ENCODE measurements at regions not wholly inside any gene's neighbourhood (a gene's known extent, or its start where the extent isn't known, plus 50 kb on each side); places are given as distances from the start of the nearest gene placed in this dataset.
A peak's percentile ranks its signal among the peaks of the same experiment; 100 is the strongest.

DNA sequence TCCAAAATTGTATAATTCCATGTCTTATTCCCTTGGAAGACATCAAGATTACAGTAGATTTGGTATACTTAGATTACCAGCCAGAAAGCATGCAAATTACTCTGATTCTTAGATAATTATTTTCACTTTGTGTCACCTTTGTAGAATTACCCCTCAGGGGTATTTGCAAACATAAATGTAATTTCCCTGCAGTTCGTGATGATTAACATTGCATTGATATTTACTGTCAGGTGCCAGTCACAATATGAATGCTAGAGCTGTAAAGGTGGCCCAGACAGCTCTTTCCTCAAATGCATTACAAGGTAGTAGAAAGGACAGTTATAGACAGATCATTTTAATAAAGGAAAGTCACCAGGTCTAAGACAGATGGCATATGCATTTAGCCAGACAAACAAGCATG, 1537.5 kb upstream of the PIK3C3 start:
- Histone ChIP-seq H3K36me3 (replicated peaks) (no peaks in the 10 kb centered on the region), H3K4me3 (no peak overlapping the region), H3K4me1 (peaks cover 26% of the 10 kb centered on the region), H3K9me3 (no peaks in the 10 kb centered on the region), H3K27me3 (ENCODE audit: low read depth) (no peaks in the 10 kb centered on the region)
- in situ Hi-C loops (cut with MboI; ENCODE audit: low sequenced_read_pairs), result no loop called here
- DNase-seq (ENCODE audit: low spot score in 2 of 2), result no peak

DNA sequence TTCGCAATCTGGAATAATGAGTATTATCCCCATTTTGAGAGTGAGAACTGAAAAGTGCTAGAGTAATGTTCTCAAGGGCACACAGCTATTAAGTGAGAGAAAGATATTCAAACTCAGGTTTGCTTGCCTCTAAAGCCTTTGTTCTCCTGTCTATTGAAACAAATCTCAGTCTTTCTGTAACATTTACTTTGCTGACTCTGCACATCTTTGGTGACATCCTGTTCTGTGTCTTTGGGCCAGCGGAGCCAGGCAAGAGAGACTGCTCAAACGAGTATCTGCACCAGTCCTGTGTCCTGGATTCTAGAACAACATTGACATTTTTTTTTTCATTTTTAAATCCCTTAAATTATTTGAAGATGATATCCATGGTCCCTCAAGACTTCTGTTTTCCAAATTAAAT, 1539.2 kb upstream of the PIK3C3 start:
- Histone ChIP-seq H3K4me3 (no peak overlapping the region), H3K36me3 (replicated peaks) (no peaks in the 10 kb centered on the region), H3K27me3 (ENCODE audit: low read depth) (no peaks in the 10 kb centered on the region), H3K9me3 (no peaks in the 10 kb centered on the region), H3K4me1 (peaks cover 26% of the 10 kb centered on the region)
- in situ Hi-C loops (cut with MboI; ENCODE audit: low sequenced_read_pairs), result no loop called here
- no peak for DNase-seq (ENCODE audit: low spot score in 2 of 2)

DNA sequence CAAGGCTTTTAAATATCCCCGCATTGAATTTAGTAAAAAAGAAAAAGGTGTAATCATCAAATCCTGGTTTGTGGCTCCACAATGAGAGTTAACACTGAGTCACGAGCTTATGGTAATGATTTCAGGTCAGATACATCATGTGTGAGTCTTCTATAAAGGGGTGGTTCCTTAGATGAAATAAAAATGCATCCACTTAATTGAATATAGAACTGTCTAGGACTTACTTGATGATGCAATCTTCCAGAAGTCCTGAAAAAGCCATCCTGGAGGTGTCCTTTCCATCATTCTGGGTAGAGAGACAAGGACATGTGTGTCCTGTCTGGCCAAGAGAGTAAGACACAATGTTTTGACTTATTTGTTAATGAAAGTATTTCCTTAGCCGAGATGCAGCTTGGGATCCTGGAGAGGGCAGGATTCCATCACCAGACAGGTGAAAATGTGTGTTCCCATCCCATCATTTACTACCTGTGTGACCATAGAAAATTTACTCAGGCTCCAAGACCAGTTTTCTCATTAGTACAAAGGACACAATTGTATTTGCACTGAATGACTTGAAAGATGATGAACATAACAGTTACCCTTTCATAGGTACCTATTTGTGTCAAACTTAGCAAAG, 1539.8 kb upstream of the PIK3C3 start:
- no peak for DNase-seq (ENCODE audit: low spot score in 2 of 2)
- Histone ChIP-seq H3K36me3 (replicated peaks) (no peaks in the 10 kb centered on the region), H3K4me1 (peaks cover 26% of the 10 kb centered on the region), H3K9me3 (no peaks in the 10 kb centered on the region), H3K4me3 (no peak overlapping the region), H3K27me3 (ENCODE audit: low read depth) (no peaks in the 10 kb centered on the region)
- in situ Hi-C loops (cut with MboI; ENCODE audit: low sequenced_read_pairs), result no loop called here

DNA sequence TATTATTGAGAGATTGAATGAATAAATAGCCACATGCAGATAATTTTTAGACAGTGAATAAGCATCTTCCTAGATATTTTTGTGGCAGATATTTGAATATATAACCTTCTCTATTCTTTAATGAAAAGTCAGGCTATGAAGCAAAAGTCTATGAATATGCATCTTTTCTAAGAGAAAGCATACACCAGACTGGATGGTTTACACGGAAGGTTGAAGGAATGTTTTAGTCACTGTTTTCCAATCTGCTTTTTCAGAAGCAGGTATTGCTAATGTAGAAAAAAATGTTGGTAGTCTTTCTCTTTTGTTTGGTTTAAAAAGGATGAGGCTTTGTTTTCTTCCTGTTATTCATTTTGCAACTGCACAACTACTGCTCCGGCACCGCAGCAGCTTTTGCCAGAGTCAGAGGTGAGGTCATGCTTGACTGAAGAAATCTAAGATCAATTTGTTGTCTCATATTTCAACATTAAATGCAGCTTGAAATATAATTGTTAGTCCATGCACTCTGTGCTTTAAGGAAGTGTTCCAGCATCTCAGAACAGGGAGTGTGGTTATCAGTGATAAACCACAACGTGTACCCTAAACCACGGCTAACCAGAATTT, 1540.8 kb upstream of the PIK3C3 start:
- no peak for DNase-seq (ENCODE audit: low spot score in 2 of 2)
- Histone ChIP-seq H3K36me3 (replicated peaks) (no peaks in the 10 kb centered on the region), H3K4me3 (no peak overlapping the region), H3K4me1 (peaks cover 24% of the 10 kb centered on the region), H3K9me3 (no peaks in the 10 kb centered on the region), H3K27me3 (ENCODE audit: low read depth) (no peaks in the 10 kb centered on the region)
- in situ Hi-C loops (cut with MboI; ENCODE audit: low sequenced_read_pairs), result no loop called here

DNA sequence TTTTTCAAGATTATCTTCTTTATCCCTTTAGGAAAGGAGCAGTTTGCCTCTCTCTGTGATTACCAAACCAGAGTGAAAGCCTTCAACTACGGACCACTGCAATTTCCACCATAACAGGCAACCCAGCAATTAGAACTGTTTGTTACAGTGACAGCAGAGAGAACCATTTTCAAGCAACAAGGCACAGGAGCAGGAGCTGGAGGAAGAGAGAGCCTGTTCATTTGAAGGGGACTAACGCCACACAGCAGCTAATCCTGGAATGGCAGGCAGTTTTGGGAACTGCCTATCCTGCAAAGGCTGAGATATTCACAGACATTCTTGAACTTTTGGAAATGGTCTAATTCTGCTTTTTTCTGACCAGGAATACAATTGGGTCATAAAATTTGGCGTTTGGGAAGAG, 1541.9 kb upstream of the PIK3C3 start:
- Histone ChIP-seq H3K36me3 (replicated peaks) (no peaks in the 10 kb centered on the region), H3K27me3 (ENCODE audit: low read depth) (no peaks in the 10 kb centered on the region), H3K9me3 (no peaks in the 10 kb centered on the region), H3K4me3 (no peak overlapping the region), H3K4me1 (peaks cover 13% of the 10 kb centered on the region)
- DNase-seq (ENCODE audit: low spot score in 2 of 2), result peak; percentile 51 to 58
- in situ Hi-C loops (cut with MboI; ENCODE audit: low sequenced_read_pairs), result no loop called here

DNA sequence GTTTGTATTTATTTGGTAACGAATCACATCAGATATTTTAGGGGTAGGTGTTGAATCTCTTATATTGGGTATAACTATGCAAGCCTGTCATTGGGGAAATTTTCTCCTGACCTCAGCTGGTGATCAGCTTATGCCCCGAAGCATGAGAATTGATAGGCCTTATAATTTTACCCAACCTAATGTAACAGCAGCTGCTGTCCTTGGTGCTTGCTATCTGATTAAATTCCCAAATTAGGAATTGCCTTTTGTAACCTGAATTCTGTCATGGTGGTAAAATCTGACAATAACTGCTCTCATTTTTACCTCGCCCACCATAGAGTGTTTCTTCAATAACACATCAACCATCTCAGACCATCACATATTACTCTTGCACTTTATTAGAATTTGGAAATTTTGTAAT, 1542.6 kb upstream of the PIK3C3 start:
- Histone ChIP-seq H3K4me3 (no peak overlapping the region), H3K36me3 (replicated peaks) (no peaks in the 10 kb centered on the region), H3K9me3 (no peaks in the 10 kb centered on the region), H3K4me1 (peaks cover 9% of the 10 kb centered on the region; the same call in 1 of the 2 replicates), H3K27me3 (ENCODE audit: low read depth) (no peaks in the 10 kb centered on the region)
- in situ Hi-C loops (cut with MboI; ENCODE audit: low sequenced_read_pairs), result no loop called here
- DNase-seq (ENCODE audit: low spot score in 2 of 2), result no peak

DNA sequence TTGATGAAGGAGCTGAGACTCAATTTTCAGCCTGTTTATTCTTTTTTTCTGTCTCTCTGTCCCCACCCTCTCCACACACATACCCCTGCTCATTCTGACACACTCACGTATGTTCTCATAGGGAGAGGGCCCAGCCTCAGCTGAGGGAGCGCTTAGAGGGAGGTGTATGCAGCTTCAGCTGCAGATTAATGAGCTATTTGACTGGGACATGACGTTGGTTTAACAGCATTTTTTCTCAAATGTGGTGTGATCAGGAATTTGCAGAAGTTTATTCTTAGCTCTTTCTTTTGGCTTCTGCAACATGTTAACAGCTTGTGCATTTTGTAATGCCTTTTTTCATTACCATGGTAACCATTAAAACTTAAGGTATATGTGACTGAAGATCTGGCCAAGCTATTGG, 1547.1 kb upstream of the PIK3C3 start:
- H3K36me3 ChIP-seq (replicated peaks), result no peaks in the 10 kb centered on the region
- no peaks in the 10 kb centered on the region for H3K27me3 ChIP-seq (ENCODE audit: low read depth)
- H3K4me3 ChIP-seq, result no peak overlapping the region
- H3K9me3 ChIP-seq, result no peaks in the 10 kb centered on the region
- DNase-seq (ENCODE audit: low spot score in 2 of 2), result no peak
- H3K4me1 ChIP-seq, result no peaks in the 10 kb centered on the region
- in situ Hi-C loops (cut with MboI; ENCODE audit: low sequenced_read_pairs), result no loop called here

DNA sequence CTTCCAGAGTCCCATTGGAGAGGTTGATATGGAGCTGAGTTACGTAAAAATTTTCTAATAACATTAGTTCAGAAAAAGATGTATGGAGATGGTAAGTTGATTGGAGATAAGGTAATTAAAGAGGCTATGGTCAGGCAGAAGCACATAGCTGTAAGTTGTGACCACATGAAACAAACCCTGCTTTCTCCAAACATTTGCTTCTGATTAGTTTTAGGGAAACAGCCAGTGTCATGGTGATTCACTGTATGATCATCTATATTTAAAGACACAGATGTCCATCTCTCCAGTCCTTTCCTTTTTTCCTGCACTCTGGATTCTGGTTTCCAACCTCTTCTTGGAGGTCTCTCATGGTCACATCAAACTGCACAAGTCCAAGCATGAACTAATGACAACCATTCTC, 1550.8 kb upstream of the PIK3C3 start:
- Histone ChIP-seq H3K4me1 (no peaks in the 10 kb centered on the region), H3K27me3 (ENCODE audit: low read depth) (no peaks in the 10 kb centered on the region), H3K9me3 (no peaks in the 10 kb centered on the region), H3K4me3 (no peak overlapping the region), H3K36me3 (replicated peaks) (no peaks in the 10 kb centered on the region)
- in situ Hi-C loops (cut with MboI; ENCODE audit: low sequenced_read_pairs), result no loop called here
- DNase-seq (ENCODE audit: low spot score in 2 of 2), result no peak

DNA sequence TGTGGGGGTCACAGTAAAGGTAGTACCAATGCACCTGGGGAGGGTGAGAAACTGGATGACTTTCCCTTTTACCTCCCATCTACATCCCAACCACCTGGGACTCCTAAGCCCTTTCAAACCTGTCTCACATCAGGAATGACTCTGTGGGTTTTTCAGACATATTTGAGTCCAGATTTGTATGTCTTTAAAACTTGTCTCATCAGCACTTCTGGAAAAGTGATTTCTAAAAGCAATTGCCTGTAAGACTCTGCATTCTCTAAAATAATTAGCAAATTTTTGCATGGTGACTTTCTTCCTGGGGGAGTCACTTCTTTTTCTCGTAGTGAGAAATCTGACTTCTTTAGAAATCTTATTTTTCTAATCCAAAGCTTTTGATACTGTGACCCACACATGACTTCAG, 1553.0 kb upstream of the PIK3C3 start:
- H3K4me1 ChIP-seq, result no peaks in the 10 kb centered on the region
- no peak overlapping the region for H3K4me3 ChIP-seq
- no peak for DNase-seq (ENCODE audit: low spot score in 2 of 2)
- no peaks in the 10 kb centered on the region for H3K36me3 ChIP-seq (replicated peaks)
- no peaks in the 10 kb centered on the region for H3K9me3 ChIP-seq
- no peaks in the 10 kb centered on the region for H3K27me3 ChIP-seq (ENCODE audit: low read depth)
- in situ Hi-C loops (cut with MboI; ENCODE audit: low sequenced_read_pairs), result no loop called here

DNA sequence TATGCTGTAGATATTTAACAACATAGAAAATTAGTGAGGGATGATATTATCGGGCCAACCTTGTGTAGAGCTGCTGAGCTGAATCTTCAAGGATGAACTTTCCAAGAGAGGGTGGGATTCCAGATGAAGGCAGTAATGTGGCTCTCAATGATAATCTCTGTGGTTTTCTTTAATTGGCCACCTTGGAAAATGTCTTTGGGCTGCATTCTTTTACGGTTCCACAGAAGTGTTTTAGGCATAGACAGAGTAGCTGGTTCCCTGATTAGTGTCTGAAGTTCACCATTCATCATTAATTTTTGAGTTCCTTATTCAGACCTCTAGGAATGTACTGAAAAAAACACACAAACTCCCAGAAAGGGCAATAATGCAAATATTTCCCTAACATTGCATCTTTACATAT, 1566.9 kb upstream of the PIK3C3 start:
- H3K9me3 ChIP-seq, result no peaks in the 10 kb centered on the region
- no peak for DNase-seq (ENCODE audit: low spot score in 2 of 2)
- H3K4me3 ChIP-seq, result no peak overlapping the region
- no peaks in the 10 kb centered on the region for H3K4me1 ChIP-seq
- H3K27me3 ChIP-seq (ENCODE audit: low read depth), result no peaks in the 10 kb centered on the region
- in situ Hi-C loops (cut with MboI; ENCODE audit: low sequenced_read_pairs), result no loop called here
- no peaks in the 10 kb centered on the region for H3K36me3 ChIP-seq (replicated peaks)

DNA sequence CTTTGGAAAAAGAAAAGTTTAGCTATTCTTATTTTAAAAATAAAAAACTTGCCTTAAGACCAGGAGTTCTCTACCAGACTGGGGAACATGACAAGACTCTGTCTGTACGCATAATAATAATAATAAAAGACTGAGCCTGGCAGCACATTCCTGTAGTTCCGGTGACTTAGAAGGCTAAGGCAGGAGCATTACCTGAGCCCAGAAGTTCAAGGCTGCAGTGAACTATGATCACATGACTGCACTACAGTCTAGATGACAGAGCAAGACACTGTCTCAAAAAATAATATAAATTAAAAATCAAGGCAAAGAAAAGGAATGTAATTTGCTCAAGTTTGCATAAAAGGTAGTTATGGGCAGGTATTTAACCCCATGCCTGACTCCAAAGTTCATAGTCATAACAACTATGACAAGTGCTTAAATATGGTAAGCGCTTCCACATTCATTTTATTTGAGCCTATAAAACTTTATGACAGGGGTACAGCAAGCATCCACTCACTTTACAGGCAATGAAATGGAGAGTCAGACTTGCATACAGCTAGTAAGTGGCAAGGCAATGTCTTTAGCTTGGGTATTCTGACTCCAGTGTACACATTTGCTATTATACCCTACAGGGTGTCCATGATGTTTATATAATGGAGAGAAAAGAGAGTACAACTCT, 1567.8 kb upstream of the PIK3C3 start:
- Histone ChIP-seq H3K9me3 (no peaks in the 10 kb centered on the region), H3K4me3 (no peak overlapping the region), H3K4me1 (no peaks in the 10 kb centered on the region), H3K36me3 (replicated peaks) (no peaks in the 10 kb centered on the region), H3K27me3 (ENCODE audit: low read depth) (no peaks in the 10 kb centered on the region)
- in situ Hi-C loops (cut with MboI; ENCODE audit: low sequenced_read_pairs), result no loop called here
- no peak for DNase-seq (ENCODE audit: low spot score in 2 of 2)

DNA sequence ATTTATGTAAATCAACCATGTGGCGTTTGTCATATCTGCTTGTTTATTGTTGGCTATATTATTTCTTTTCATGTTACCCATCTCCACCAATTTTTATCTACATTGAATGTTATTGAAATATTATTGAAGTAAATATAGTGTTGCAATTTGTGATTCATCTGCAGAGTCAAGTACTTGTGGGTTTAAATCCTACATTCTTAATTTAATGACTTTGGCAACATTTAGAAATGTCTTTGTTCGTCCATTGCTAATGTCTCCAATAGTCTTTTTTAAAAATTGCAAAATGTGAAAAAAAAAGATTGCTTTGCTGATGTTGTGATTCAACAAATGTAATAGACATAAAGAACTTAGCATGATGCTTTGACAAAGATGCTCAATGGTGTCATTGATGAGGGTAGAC, 1572.8 kb upstream of the PIK3C3 start:
- Histone ChIP-seq H3K27me3 (ENCODE audit: low read depth) (no peaks in the 10 kb centered on the region), H3K4me1 (no peaks in the 10 kb centered on the region), H3K9me3 (no peaks in the 10 kb centered on the region), H3K36me3 (replicated peaks) (no peaks in the 10 kb centered on the region), H3K4me3 (no peak overlapping the region)
- DNase-seq (ENCODE audit: low spot score in 2 of 2), result no peak
- in situ Hi-C loops (cut with MboI; ENCODE audit: low sequenced_read_pairs), result no loop called here

DNA sequence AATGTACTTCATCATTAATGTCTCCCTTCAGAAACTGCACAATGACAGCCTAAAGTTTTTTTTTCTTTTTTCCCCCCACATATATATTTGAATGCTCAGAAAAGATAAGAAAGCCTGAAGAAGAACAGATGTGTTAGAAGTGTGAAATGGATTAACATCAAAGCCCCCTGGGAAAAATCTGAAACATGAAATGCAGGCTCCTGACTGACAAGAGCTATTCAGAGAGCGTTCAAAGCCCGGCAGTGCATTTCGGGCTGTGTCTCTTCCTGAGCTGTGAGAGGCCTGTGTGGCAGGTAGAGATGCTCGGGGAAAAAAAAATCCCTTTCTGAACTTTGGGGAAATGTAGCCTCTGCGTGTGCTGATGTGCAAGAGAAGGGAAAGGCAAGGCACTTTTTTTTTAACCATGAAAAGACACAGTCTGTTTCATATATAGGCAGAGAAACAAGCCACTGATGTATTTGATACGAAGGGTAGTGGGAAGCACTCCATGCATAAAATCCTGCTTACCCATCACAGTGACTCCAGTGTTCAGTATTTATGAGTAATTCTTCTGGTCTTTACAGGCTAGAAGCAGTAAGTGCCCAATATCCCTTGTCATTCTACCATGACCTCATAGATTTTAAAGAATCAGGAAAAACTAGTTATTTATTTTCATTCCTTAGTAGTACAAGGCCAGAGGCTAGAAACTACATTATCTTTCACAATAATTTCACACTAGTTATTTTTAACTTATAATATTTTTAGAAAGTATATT, 1574.2 kb upstream of the PIK3C3 start:
- in situ Hi-C loops (cut with MboI; ENCODE audit: low sequenced_read_pairs), result no loop called here
- no peak for DNase-seq (ENCODE audit: low spot score in 2 of 2)
- Histone ChIP-seq H3K9me3 (no peaks in the 10 kb centered on the region), H3K4me3 (no peak overlapping the region), H3K36me3 (replicated peaks) (no peaks in the 10 kb centered on the region), H3K27me3 (ENCODE audit: low read depth) (no peaks in the 10 kb centered on the region), H3K4me1 (no peaks in the 10 kb centered on the region)

DNA sequence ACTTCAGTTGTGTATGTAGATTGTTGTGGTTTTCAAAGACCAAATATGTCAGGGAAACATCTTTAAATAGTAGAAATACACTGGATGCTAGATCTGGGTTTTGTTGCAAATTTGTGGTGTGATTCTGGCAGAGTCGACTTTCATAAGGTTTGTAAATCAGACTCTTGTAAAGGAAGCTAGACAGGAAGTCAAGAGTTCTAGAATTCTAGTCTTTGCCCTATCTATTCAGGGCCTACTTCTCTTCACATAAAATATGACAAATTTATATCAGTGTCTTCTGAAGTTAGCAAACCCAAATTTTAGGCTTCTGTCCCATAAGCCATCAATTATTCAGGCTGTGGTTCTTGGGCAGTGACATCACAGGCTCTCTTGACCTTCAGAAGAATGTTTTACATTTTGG, 1579.2 kb upstream of the PIK3C3 start:
- Histone ChIP-seq H3K27me3 (ENCODE audit: low read depth) (no peaks in the 10 kb centered on the region), H3K36me3 (replicated peaks) (no peaks in the 10 kb centered on the region), H3K4me3 (no peak overlapping the region), H3K4me1 (no peaks in the 10 kb centered on the region), H3K9me3 (no peaks in the 10 kb centered on the region)
- in situ Hi-C loops (cut with MboI; ENCODE audit: low sequenced_read_pairs), result no loop called here
- DNase-seq (ENCODE audit: low spot score in 2 of 2), result no peak
